OCI-LY1 (cell line): ENCODE measurements at regions not wholly inside any gene's neighbourhood (a gene's known extent, or its start where the extent isn't known, plus 50 kb on each side); places are given as distances from the start of the nearest gene placed in this dataset.

Source experiments
- H2AFZ ChIP-seq: fragments of 200-600 bp; sonication (generic), shearing (Covaris generic); 2 replicates; pipeline ENCODE4 v1.6.0; 2014; ENCODE audit warnings: antibody characterized with exemption, mild to moderate bottlenecking, low read length
- H3F3A ChIP-seq: fragments of 200-600 bp; sonication (generic), shearing (Covaris generic); 2 replicates; pipeline ENCODE4 v1.6.0; 2014; ENCODE audit warnings: mild to moderate bottlenecking, antibody characterized with exemption, low read length, moderate library complexity; ENCODE audit not compliant: insufficient read depth
- H3K27ac ChIP-seq: fragments of 200-600 bp; sonication (generic); 2 replicates; pipeline ENCODE4 v1.5.1; 2014; ENCODE audit warnings: low read length, mixed run types, mild to moderate bottlenecking, low read depth; ENCODE audit not compliant: poor library complexity, severe bottlenecking
- H3K27me3 ChIP-seq: fragments of 200-600 bp; sonication (generic); 2 replicates; pipeline ENCODE4 v1.6.0; 2014; ENCODE audit warnings: antibody characterized with exemption, mild to moderate bottlenecking, low read length, moderate library complexity; ENCODE audit not compliant: insufficient read depth
- H3K36me3 ChIP-seq: fragments of 200-600 bp; sonication (generic); 2 replicates; pipeline ENCODE4 v1.6.1; 2014; ENCODE audit warnings: mild to moderate bottlenecking, antibody characterized with exemption, low read length, moderate library complexity, mixed read lengths; ENCODE audit not compliant: insufficient read depth
- H3K4me1 ChIP-seq: fragments of 200-600 bp; sonication (generic); 2 replicates; pipeline ENCODE4 v1.5.1; 2014; ENCODE audit warnings: mild to moderate bottlenecking, low read length, moderate library complexity; ENCODE audit not compliant: insufficient read depth, severe bottlenecking
- H3K4me2 ChIP-seq: fragments of 200-600 bp; sonication (generic), shearing (Covaris generic); 2 replicates; pipeline ENCODE4 v1.6.1; 2014; ENCODE audit warnings: low read length
- H3K4me3 ChIP-seq: fragments of 200-600 bp; sonication (generic); 2 replicates; pipeline ENCODE4 v1.5.1; 2014; ENCODE audit warnings: low read length, low read depth, mild to moderate bottlenecking, mixed read lengths; ENCODE audit not compliant: poor library complexity, severe bottlenecking
- H3K79me2 ChIP-seq: fragments of 200-600 bp; shearing (Covaris generic); 2 replicates; pipeline ENCODE4 v1.6.1; 2016; ENCODE audit warnings: mixed run types, low read length, mixed read lengths; ENCODE audit not compliant: insufficient read depth
- H3K9ac ChIP-seq: fragments of 200-600 bp; sonication (generic), shearing (Covaris generic); 2 replicates; pipeline ENCODE4 v1.6.1; 2014; ENCODE audit warnings: mild to moderate bottlenecking, low read length, mixed read lengths
- H3K9me2 ChIP-seq: fragments of 200-600 bp; sonication (generic), shearing (Covaris generic); 2 replicates; pipeline ENCODE4 v1.6.1; 2014; ENCODE audit warnings: low read depth, mild to moderate bottlenecking, low read length, mixed read lengths
- H3K9me3 ChIP-seq: fragments of 200-600 bp; shearing (Covaris generic); 2 replicates; pipeline ENCODE4 v1.6.1; 2014; ENCODE audit warnings: low read length, mixed read lengths
- H4K20me1 ChIP-seq: fragments of 200-600 bp; sonication (generic), shearing (Covaris generic); 2 replicates; pipeline ENCODE4 v1.6.0; 2016; ENCODE audit warnings: mild to moderate bottlenecking, low read length; ENCODE audit not compliant: insufficient read depth
- EZH2 ChIP-seq: fragments of 200-600 bp; sonication (generic), shearing (Covaris generic); IDR thresholded peaks from 2 replicates; pipeline ENCODE4 v1.8.0; 2017; ENCODE audit warnings: borderline replicate concordance, mixed run types, mild to moderate bottlenecking, antibody characterized with exemption, low read length, moderate library complexity, mixed read lengths
- TF ChIP-seq, protein P1 (sequence below): fragments of 200-600 bp; sonication (generic), shearing (Covaris generic); IDR thresholded peaks from 2 replicates; pipeline ENCODE4 v1.5.1; 2017; ENCODE audit warnings: mild to moderate bottlenecking, antibody characterized with exemption, low read length, moderate library complexity, mixed read lengths

DNA sequence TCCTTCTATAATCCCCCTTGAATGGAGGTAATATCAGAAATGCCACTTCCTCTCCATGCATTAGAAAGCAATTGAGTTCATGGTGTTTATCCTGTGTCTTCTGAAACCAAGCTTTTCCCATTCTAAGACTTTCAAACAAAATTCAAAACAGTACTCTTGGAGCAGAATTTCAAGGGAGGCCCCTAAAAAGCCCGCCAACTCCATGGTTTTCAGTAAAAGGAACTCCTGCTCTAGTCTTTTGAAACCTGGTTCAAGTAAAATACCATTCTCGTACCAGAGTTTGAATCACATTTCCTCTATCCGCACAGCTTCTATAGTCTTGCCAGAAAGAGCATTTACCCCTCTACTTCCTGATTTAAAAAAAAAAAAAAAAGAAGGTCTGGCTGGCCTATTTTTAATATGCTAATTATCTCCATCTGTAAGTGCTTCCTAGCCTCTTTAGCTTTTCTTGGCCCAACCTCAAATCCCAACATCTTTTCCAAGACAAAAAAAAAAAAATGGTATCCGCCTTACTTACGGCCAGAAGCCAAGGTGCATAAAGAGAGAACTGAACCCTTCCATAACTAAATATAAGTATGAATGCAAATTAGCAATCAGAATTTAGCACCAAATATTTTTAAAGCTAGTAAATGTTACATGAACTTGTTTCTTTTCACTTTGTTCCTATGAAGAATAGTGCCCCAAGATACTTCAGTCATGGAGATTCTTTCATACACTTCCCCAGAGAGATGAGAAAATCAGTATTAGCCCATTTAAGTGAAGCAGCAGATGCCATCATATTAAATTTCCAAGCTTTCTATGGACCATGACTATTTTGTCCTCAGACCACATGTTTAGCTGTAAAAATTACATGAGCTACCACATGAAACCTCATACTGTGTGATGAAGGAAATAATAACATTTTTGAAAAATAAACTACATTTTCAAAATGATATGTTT, 199.9 kb upstream of the FAM3C start:
- Histone ChIP-seq H3K27me3 (no peaks in the 10 kb centered on the region), H3K4me3 (no peak overlapping the region), H3K9me2 (no peaks in the 10 kb centered on the region), H3K36me3 (no peaks in the 10 kb centered on the region), H3K9ac (no peak overlapping the region), H3K27ac (no peak overlapping the region), H3K79me2 (no peaks in the 10 kb centered on the region), H3K4me1 (no peaks in the 10 kb centered on the region), H3F3A (no peaks in the 10 kb centered on the region), H3K9me3 (no peaks in the 10 kb centered on the region), H3K4me2 (no peak overlapping the region), H4K20me1 (no peaks in the 10 kb centered on the region), H2AFZ (no peak overlapping the region)
- TF ChIP-seq EZH2: no peak
- TF ChIP-seq, protein P1, sequence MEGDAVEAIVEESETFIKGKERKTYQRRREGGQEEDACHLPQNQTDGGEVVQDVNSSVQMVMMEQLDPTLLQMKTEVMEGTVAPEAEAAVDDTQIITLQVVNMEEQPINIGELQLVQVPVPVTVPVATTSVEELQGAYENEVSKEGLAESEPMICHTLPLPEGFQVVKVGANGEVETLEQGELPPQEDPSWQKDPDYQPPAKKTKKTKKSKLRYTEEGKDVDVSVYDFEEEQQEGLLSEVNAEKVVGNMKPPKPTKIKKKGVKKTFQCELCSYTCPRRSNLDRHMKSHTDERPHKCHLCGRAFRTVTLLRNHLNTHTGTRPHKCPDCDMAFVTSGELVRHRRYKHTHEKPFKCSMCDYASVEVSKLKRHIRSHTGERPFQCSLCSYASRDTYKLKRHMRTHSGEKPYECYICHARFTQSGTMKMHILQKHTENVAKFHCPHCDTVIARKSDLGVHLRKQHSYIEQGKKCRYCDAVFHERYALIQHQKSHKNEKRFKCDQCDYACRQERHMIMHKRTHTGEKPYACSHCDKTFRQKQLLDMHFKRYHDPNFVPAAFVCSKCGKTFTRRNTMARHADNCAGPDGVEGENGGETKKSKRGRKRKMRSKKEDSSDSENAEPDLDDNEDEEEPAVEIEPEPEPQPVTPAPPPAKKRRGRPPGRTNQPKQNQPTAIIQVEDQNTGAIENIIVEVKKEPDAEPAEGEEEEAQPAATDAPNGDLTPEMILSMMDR: no peak

DNA sequence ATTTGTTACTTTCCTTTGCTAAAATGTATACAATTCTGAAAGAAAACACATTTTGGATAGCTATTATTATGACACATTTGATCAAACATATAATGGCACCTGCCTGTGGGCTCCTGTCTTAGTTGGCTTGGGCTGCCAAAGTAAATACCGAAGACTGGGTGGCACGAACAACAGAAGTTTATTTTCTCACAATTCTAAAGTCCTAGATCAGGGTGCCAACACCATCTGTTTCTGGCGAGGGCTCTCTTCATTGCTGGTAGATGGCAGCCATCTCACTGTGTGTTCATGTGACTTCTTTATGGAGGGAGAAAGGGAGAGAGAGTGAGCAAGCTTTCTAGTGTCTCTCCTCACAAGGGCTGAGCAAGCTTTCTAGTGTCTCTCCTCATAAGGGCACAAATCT, 195.8 kb upstream of the FAM3C start:
- Histone ChIP-seq H3K4me1 (no peaks in the 10 kb centered on the region), H3K27me3 (no peaks in the 10 kb centered on the region), H3K9me2 (no peaks in the 10 kb centered on the region), H3K36me3 (no peaks in the 10 kb centered on the region), H3K79me2 (no peaks in the 10 kb centered on the region), H3F3A (no peaks in the 10 kb centered on the region), H3K27ac (no peak overlapping the region), H3K4me3 (no peak overlapping the region), H3K9me3 (no peaks in the 10 kb centered on the region), H4K20me1 (no peaks in the 10 kb centered on the region), H2AFZ (no peak overlapping the region), H3K9ac (no peak overlapping the region), H3K4me2 (no peak overlapping the region)
- TF ChIP-seq, protein P1: no peak
- TF ChIP-seq EZH2: no peak

DNA sequence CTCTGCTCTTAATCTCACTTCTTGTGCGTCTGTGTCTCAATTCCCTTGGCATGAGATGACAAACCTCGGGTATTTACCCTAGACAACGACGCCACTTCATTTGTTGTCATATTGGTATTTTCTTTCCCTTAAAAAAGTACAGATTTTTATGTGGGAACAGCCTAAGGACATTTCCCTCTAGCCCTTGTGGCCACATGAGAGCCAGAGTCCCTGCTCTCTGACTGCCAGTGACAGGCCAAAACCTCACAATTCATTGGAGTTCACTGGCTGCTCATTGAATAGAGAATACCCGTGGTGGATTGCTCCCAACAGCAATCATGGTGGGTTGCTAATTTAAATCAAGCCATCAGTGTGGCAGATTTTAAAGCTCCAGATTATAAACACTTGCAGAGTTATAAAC, 191.3 kb upstream of the FAM3C start:
- H3K9me2 ChIP-seq: no peaks in the 10 kb centered on the region
- no peaks in the 10 kb centered on the region for H3K4me1 ChIP-seq
- H3K27me3 ChIP-seq: no peaks in the 10 kb centered on the region
- no peak overlapping the region for H2AFZ ChIP-seq
- no peaks in the 10 kb centered on the region for H3K36me3 ChIP-seq
- no peak overlapping the region for H3K4me3 ChIP-seq
- no peaks in the 10 kb centered on the region for H4K20me1 ChIP-seq
- H3F3A ChIP-seq: no peaks in the 10 kb centered on the region
- no peak overlapping the region for H3K4me2 ChIP-seq
- no peak overlapping the region for H3K27ac ChIP-seq
- H3K79me2 ChIP-seq: no peaks in the 10 kb centered on the region
- TF ChIP-seq EZH2: no peak
- TF ChIP-seq, protein P1: no peak
- no peaks in the 10 kb centered on the region for H3K9me3 ChIP-seq
- no peak overlapping the region for H3K9ac ChIP-seq
